ENCODE measurements at regions not wholly inside any gene's neighbourhood (a gene's known extent, or its start where the extent isn't known, plus 50 kb on each side); places are given as distances from the start of the nearest gene placed in this dataset.

- H3K4me3 ChIP-seq: no peak overlapping the region
- TF ChIP-seq CTCF (IDR thresholded peaks at IDR 0.05): no peak
- DNase-seq (ENCODE audit: low spot score): no peak
- no peak overlapping the region for H3K27ac ChIP-seq
Measured at GRCh38 chr11:30109774-30110173, 92.9 kb upstream of the KCNA4 start.

DNA sequence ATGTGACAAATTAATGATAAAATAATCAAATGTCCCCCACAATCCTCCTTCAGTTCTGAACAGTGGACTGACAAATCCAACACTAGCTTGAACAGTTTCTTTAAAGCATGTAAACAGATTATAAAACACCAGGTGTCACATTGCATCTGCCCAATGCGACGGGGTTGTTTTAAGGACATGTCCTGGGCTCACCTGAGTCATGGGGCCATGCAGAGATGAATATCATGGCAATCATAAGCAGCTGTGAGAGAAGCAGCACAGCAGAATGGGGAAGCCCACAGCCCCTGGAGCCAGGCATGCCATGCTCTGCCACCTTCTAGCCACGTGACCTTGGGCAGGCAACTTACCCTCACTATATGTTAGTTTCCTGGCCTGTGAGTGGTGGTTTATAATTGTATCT, 93.9 kb upstream of the KCNA4 start:
- no peak for DNase-seq (ENCODE audit: low spot score)
- Histone ChIP-seq H3K4me3 (no peak overlapping the region), H3K27ac (no peak overlapping the region)
- TF ChIP-seq CTCF (IDR thresholded peaks at IDR 0.05): no peak

- Histone ChIP-seq H3K27ac (no peak overlapping the region), H3K4me3 (no peak overlapping the region)
- DNase-seq (ENCODE audit: low spot score): no peak
- TF ChIP-seq CTCF (IDR thresholded peaks at IDR 0.05): no peak
Measured at GRCh38 chr11:30111786-30112185, 95.0 kb upstream of the KCNA4 start.

GRCh38 chr11:30113326-30113898, 96.6 kb upstream of the KCNA4 start:
- no peak overlapping the region for H3K4me3 ChIP-seq
- no peak overlapping the region for H3K27ac ChIP-seq
- DNase-seq (ENCODE audit: low spot score): no peak
- no peak for TF ChIP-seq CTCF (IDR thresholded peaks at IDR 0.05)

DNA sequence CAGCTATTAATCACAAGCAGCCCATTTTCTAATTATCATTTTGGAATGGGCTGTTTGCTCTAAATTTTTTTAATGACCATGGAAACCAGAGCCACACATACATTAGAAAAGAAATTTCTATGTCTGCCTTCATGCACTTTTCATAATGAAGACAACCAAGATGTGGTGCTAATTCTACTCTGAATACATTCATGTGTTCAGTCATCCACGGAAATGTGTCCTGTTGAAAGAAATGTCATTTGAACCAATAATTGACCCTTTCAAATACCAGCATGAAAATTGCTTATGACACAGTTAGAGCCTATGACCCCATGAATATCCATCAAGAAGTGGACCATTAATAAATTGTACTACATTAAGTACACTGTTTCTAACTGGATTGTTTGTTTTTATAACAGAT, 99.7 kb upstream of the KCNA4 start:
- TF ChIP-seq CTCF (IDR thresholded peaks at IDR 0.05): no peak
- Histone ChIP-seq H3K27ac (no peak overlapping the region), H3K4me3 (no peak overlapping the region)
- no peak for DNase-seq (ENCODE audit: low spot score)

GRCh38 chr11:30120045-30120589, 103.3 kb upstream of the KCNA4 start:
- no peak for DNase-seq (ENCODE audit: low spot score)
- H3K4me3 ChIP-seq: no peak overlapping the region
- no peak overlapping the region for H3K27ac ChIP-seq
- no peak for TF ChIP-seq CTCF (IDR thresholded peaks at IDR 0.05)

DNA sequence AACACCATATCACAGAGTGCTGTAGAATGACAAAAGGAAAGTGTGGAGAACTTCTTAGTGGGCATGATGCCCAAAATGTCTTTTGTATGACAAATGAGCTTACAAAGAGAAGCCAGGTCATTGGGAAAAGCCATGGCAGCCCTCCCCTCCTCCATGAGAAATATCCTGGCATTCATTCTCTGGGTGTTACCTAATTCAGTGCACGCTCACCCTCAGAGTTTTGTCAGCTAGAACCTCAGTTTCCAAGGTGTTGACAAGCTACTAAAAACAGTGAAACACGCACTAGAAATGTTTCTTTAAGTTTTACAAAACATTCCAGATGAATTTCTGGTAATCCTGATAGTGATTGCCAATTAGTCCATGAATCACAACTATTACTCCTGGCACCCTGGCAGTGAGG, 105.4 kb upstream of the FSHB start:
- H3K4me3 ChIP-seq: no peak overlapping the region
- no peak for DNase-seq (ENCODE audit: low spot score)
- no peak for TF ChIP-seq CTCF (IDR thresholded peaks at IDR 0.05)
- H3K27ac ChIP-seq: no peak overlapping the region

Data from coronary artery (tissue), 2 donors.